Natural killer cell (primary cell): ENCODE measurements at regions not wholly inside any gene's neighbourhood (a gene's known extent, or its start where the extent isn't known, plus 50 kb on each side); places are given as distances from the start of the nearest gene placed in this dataset.

Experiments used
- ATAC-seq, 3 donors: fragments of 150-1000 bp in 2 of 3; fragments of 200-7000 bp in 1 of 3; cut with Tn5 transposase; 1 replicate in 1 of 3; 2 replicates in 2 of 3; pipeline ENCODE4 v1.10.0; 2021; ENCODE audit warnings: mild to moderate bottlenecking in 2 of 3, moderate library complexity in 2 of 3
- DNase-seq, 2 donors: peaks; one replicate each; pipeline versions ENCODE4 v3.0.0 to v3.0.0-alpha.2; 2013 to 2021; ENCODE audit warnings: mixed read lengths in 1 of 2
- H3K27ac ChIP-seq: one replicate; pipeline ENCODE4 v1.5.1; 2013; ENCODE audit warnings: mild to moderate bottlenecking, low read length
- H3K27me3 ChIP-seq: one replicate; pipeline ENCODE4 v1.6.1; 2013; ENCODE audit warnings: low read length; ENCODE audit not compliant: control insufficient read depth, insufficient read depth
- H3K36me3 ChIP-seq: one replicate; pipeline ENCODE4 v1.6.1; 2013; ENCODE audit warnings: low read length; ENCODE audit not compliant: control insufficient read depth, insufficient read depth
- H3K4me1 ChIP-seq: one replicate; pipeline ENCODE4 v1.6.1; 2013; ENCODE audit warnings: low read length; ENCODE audit not compliant: control insufficient read depth, insufficient read depth
- H3K4me3 ChIP-seq: one replicate; pipeline ENCODE4 v1.5.1; 2013; ENCODE audit warnings: low read length
- H3K9me3 ChIP-seq: one replicate; pipeline ENCODE4 v1.6.1; 2013; ENCODE audit warnings: low read length; ENCODE audit not compliant: control insufficient read depth, insufficient read depth
- H3K27ac Mint-ChIP-seq, 2 donors: one replicate each; pipeline ENCODE4 v1.8.0; 2022; ENCODE audit warnings: mild to moderate bottlenecking in 2 of 2, mixed read lengths in 2 of 2, moderate library complexity in 1 of 2
- H3K27me3 Mint-ChIP-seq, 2 donors: one replicate each; pipeline ENCODE4 v1.8.0; 2022; ENCODE audit warnings: low read depth in 2 of 2, mixed read lengths in 2 of 2
- H3K36me3 Mint-ChIP-seq: one replicate; pipeline ENCODE4 v1.8.0; 2022; ENCODE audit warnings: mixed read lengths
- H3K4me1 Mint-ChIP-seq, 2 donors: one replicate each; pipeline ENCODE4 v1.8.0; 2022; ENCODE audit warnings: mixed read lengths in 2 of 2
- H3K4me3 Mint-ChIP-seq: one replicate; pipeline ENCODE4 v1.8.0; 2022; ENCODE audit warnings: mild to moderate bottlenecking, moderate library complexity, mixed read lengths
- H3K9me3 Mint-ChIP-seq, 2 donors: one replicate each; pipeline ENCODE4 v1.8.0; 2022; ENCODE audit warnings: mixed read lengths in 2 of 2
- WGBS: methylation state at CpG from one replicate; pipeline ENCODE4 v1.1.7; 2013; ENCODE audit warnings: missing lambda C conversion rate; ENCODE audit not compliant: insufficient coverage; 5-methylcytosine and 5-hydroxymethylcytosine counted together
- intact Hi-C: fragments of 100-400 bp; cut with micrococcal nuclease; formaldehyde crosslinking; loops from one replicate; pipeline ENCODE4 v1.14.2; 2022
- TF ChIP-seq, protein P1 (sequence below): fragments of 200-600 bp; IDR thresholded peaks from one replicate; pipeline ENCODE4 v1.8.0; 2022; ENCODE audit warnings: antibody characterized with exemption

DNA sequence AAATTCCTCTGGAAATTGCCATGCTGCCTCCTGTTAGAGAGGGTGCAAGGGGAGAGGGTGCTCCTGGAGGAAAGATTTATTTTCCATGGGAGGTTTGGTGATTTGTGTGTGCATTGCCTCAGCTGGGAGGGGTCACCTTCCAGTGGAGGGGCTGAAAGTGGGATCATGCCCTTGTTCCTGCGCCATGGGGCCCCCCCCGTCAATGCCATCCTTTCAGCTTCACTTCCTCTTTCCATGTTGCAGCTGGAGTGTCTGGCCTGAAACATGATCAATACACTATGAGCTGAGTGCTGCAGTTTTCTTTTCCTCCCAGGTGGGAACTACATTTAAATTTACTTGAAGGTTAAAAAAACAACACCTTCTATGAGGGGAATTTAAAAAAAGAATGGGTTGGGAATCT, 176.8 kb downstream of the MELK start:
- Mint-ChIP-seq H3K27ac (no peak overlapping the region), H3K4me1 (peaks cover 0 to 5% of the 10 kb centered on the region in 2 donors), H3K36me3 (no peaks in the 10 kb centered on the region), H3K9me3 (no peaks in the 10 kb centered on the region), H3K4me3 (no peak overlapping the region), H3K27me3 (peaks cover 32 to 48% of the 10 kb centered on the region in 2 donors)
- Histone ChIP-seq H3K9me3 (no peaks in the 10 kb centered on the region), H3K27ac (no peak overlapping the region), H3K27me3 (peaks cover 6% of the 10 kb centered on the region), H3K4me3 (no peak overlapping the region), H3K36me3 (no peaks in the 10 kb centered on the region), H3K4me1 (no peaks in the 10 kb centered on the region)
- intact Hi-C loops = no loop called here
- no peak for DNase-seq
- WGBS = 23% methylated on average over 2 of the region's 2 CpGs
- no peak for ATAC-seq
- TF ChIP-seq, protein P1, sequence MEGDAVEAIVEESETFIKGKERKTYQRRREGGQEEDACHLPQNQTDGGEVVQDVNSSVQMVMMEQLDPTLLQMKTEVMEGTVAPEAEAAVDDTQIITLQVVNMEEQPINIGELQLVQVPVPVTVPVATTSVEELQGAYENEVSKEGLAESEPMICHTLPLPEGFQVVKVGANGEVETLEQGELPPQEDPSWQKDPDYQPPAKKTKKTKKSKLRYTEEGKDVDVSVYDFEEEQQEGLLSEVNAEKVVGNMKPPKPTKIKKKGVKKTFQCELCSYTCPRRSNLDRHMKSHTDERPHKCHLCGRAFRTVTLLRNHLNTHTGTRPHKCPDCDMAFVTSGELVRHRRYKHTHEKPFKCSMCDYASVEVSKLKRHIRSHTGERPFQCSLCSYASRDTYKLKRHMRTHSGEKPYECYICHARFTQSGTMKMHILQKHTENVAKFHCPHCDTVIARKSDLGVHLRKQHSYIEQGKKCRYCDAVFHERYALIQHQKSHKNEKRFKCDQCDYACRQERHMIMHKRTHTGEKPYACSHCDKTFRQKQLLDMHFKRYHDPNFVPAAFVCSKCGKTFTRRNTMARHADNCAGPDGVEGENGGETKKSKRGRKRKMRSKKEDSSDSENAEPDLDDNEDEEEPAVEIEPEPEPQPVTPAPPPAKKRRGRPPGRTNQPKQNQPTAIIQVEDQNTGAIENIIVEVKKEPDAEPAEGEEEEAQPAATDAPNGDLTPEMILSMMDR = no peak

DNA sequence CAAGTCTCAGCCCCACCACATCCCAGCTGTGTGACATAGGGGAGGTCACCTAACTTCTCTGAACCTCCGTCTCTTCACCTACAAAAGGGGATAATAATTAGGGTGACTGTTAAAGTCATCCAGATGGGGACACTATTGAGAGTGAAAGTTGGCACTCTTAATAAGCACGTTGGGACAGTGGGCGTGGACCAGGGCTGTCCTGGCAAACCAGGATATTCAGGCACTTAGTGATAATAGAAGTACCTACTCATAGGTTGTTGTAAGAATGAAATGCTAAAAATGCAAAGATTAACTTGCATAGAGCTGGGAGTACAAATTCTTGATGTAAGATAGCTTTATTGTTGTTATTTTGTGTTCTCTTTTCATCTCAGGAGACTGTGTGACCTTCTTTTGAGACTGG, 177.9 kb downstream of the MELK start:
- WGBS = 74% methylated on average over 2 of the region's 3 CpGs
- no peak for DNase-seq
- no peak overlapping the region for H3K27ac Mint-ChIP-seq
- H3K27me3 ChIP-seq = peaks cover 6% of the 10 kb centered on the region
- intact Hi-C loops = no loop called here
- no peak overlapping the region for H3K4me3 ChIP-seq
- H3K9me3 Mint-ChIP-seq = no peaks in the 10 kb centered on the region
- H3K4me1 ChIP-seq = no peaks in the 10 kb centered on the region
- TF ChIP-seq, protein P1 = no peak
- no peak overlapping the region for H3K27ac ChIP-seq
- peaks cover 36 to 57% of the 10 kb centered on the region in 2 donors for H3K27me3 Mint-ChIP-seq
- H3K9me3 ChIP-seq = no peaks in the 10 kb centered on the region
- ATAC-seq = no peak
- no peaks in the 10 kb centered on the region for H3K36me3 ChIP-seq
- H3K4me1 Mint-ChIP-seq = peaks cover 0 to 5% of the 10 kb centered on the region in 2 donors
- H3K36me3 Mint-ChIP-seq = no peaks in the 10 kb centered on the region
- no peak overlapping the region for H3K4me3 Mint-ChIP-seq

DNA sequence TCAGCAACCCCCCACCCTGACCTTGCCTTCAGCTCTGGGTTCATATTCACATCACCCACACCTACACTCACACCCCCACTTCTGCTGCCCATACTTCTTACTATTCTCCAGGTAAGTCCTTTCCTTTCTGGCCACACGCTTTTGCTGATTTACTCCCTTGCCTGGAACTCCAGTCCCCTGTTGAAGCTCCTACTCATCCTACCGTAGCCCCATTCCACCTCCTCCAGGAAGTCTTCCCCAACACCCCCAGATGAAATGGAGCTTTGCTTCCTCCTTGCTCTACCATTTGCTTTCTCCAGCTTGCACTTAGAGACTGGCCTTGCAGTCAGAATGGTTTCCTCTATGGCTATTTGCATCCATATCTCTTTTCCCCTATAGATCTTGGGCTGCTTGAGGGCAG, 182.3 kb downstream of the MELK start:
- intact Hi-C loops = no loop called here
- Mint-ChIP-seq H3K4me3 (no peak overlapping the region), H3K4me1 (no peaks in the 10 kb centered on the region), H3K9me3 (no peaks in the 10 kb centered on the region), H3K27me3 (peaks cover 37 to 42% of the 10 kb centered on the region in 2 donors), H3K27ac (no peak overlapping the region), H3K36me3 (no peaks in the 10 kb centered on the region)
- ATAC-seq (no peak), DNase-seq (no peak)
- TF ChIP-seq, protein P1 = no peak
- no peak overlapping the region for H3K27ac ChIP-seq
- H3K4me1 ChIP-seq = no peaks in the 10 kb centered on the region
- H3K9me3 ChIP-seq = no peaks in the 10 kb centered on the region
- 82% methylated on average over 2 of the region's 2 CpGs for WGBS
- no peaks in the 10 kb centered on the region for H3K27me3 ChIP-seq
- no peaks in the 10 kb centered on the region for H3K36me3 ChIP-seq
- H3K4me3 ChIP-seq = no peak overlapping the region

DNA sequence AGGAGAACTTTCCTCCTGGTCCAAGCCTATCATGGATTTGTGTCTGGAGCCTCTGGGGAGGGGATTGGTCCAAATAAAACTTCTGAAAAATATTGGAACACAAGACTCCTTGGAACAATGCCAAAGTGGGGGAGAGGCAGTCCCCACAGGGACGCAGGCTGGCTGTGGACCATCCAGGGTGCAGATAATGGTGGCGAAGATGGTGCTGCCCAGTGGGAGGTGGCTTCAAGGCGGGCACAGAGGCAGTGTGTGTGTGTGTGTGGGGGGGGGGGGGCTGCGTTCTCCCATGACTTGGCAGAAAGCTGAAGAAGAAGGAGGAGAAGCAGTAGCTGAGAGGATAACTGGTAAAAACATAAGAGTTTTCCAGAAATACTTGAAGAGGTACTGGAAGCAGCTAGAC, 186.4 kb downstream of the MELK start:
- H3K4me1 ChIP-seq = no peaks in the 10 kb centered on the region
- 48% methylated on average over 3 of the region's 4 CpGs for WGBS
- no peaks in the 10 kb centered on the region for H3K4me1 Mint-ChIP-seq
- H3K4me3 ChIP-seq = no peak overlapping the region
- H3K9me3 ChIP-seq = no peaks in the 10 kb centered on the region
- no peaks in the 10 kb centered on the region for H3K27me3 ChIP-seq
- ATAC-seq (no peak), DNase-seq (no peak)
- TF ChIP-seq, protein P1 = no peak
- no peaks in the 10 kb centered on the region for H3K9me3 Mint-ChIP-seq
- no peaks in the 10 kb centered on the region for H3K36me3 ChIP-seq
- no peak overlapping the region for H3K4me3 Mint-ChIP-seq
- no peaks in the 10 kb centered on the region for H3K36me3 Mint-ChIP-seq
- no peak overlapping the region for H3K27ac Mint-ChIP-seq
- H3K27ac ChIP-seq = no peak overlapping the region
- intact Hi-C loops = no loop called here
- peaks cover 35 to 41% of the 10 kb centered on the region in 2 donors for H3K27me3 Mint-ChIP-seq
